ENCODE measurements at regions not wholly inside any gene's neighbourhood (a gene's known extent, or its start where the extent isn't known, plus 50 kb on each side); places are given as distances from the start of the nearest gene placed in this dataset.

DNA sequence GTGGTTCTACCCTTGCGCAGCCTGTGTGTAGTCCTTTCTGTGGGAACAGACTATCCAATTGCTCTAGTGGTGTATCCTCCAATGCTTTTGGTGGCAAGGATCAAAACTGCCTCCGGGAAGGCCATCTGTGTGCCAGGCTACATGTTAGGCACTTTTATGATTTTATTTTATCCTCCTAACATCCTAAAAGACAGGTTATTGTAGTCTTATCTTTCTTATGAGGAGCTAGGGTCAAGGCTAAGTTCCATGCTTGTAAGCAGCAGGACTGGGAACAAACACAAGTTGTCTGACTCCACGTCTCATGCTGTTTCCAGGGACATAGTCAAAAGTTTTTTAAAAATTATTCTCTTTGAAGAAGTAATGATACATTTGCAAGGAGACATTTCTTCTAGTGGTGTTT, 278.7 kb upstream of the ADAMTSL1 start:
- DNase-seq (ENCODE audit: low read depth), result no peak
- no peak for TF ChIP-seq CTCF (conservative IDR thresholded peaks at IDR 0.05; ENCODE audit: control insufficient read depth, insufficient read depth, low read depth, low read length)
- no peak overlapping the region for H3K4me3 ChIP-seq (ENCODE audit: control insufficient read depth, low read depth, low read length)

GRCh38 chr9:18202924-18203323, 271.0 kb upstream of the ADAMTSL1 start:
- TF ChIP-seq CTCF (conservative IDR thresholded peaks at IDR 0.05; ENCODE audit: control insufficient read depth, insufficient read depth, low read depth, low read length), result no peak
- DNase-seq (ENCODE audit: low read depth), result no peak
- H3K4me3 ChIP-seq (ENCODE audit: control insufficient read depth, low read depth, low read length), result no peak overlapping the region

GRCh38 chr9:18207735-18208134, 266.2 kb upstream of the ADAMTSL1 start:
- TF ChIP-seq CTCF (conservative IDR thresholded peaks at IDR 0.05; ENCODE audit: control insufficient read depth, insufficient read depth, low read depth, low read length), result no peak
- no peak overlapping the region for H3K4me3 ChIP-seq (ENCODE audit: control insufficient read depth, low read depth, low read length)
- DNase-seq (ENCODE audit: low read depth), result no peak

DNA sequence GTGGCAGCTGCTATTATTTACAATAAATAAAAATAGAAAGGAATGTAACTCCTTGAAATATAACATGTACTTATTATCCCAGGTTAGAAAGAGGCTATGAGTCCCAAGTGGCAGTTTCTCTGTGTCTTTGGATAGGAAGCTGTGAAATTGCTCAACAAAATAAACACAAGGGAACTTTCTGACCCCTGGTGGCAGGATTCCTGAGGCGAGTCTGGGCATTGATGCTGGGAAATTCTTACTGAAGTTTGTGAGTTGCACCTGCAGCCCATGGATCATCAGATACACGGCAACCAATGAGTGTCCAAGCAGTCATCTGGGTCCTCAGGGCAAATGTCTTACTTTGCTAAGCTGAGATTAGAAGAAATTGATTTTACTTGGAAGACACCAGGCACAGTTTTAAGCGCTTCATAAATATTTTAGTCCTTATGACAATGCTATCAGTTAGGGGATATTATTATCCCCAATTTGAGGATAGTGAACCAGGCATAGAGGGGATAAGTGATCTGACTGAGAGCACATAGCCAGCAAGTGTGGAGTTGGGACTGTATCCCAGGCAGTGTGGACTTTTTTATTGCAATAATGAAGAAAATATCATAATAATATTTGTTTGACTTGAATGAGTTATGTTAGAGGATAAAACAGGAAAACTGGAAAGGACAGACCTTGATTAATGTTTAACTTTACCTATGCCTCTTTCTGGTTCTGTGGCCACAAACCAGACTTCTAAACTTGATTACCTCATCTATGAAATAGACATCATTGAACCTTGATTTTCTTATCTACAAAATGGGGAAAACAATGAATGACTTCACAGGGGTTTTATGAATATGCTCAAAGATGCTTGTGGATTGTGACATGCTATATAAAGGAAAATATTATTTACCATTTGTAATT, 265.5 kb upstream of the ADAMTSL1 start:
- no peak overlapping the region for H3K4me3 ChIP-seq (ENCODE audit: control insufficient read depth, low read depth, low read length)
- DNase-seq (ENCODE audit: low read depth), result peak; percentile 41
- peak; percentile 56 for TF ChIP-seq CTCF (conservative IDR thresholded peaks at IDR 0.05; ENCODE audit: control insufficient read depth, insufficient read depth, low read depth, low read length)

DNA sequence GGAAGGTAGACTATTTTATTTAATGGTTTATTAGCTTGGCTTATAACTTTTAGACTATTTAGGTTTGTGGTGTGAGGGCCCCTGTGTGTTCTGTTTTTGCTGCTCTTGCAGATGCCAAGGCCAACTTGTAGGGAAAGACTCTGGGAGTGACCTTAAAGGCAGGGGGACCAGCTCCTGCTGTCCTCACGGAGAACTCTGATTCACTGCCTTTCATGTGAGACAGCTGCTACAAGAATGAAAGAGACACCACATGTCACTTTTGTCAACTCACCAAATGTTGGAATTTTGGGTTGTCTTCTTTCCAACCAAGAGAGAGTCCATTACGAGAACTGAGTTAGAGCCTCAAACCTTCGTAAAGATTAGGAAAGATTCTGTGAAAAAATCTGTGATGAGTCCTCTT, 258.3 kb upstream of the ADAMTSL1 start:
- no peak overlapping the region for H3K4me3 ChIP-seq (ENCODE audit: control insufficient read depth, low read depth, low read length)
- TF ChIP-seq CTCF (conservative IDR thresholded peaks at IDR 0.05; ENCODE audit: control insufficient read depth, insufficient read depth, low read depth, low read length), result no peak
- DNase-seq (ENCODE audit: low read depth), result no peak

DNA sequence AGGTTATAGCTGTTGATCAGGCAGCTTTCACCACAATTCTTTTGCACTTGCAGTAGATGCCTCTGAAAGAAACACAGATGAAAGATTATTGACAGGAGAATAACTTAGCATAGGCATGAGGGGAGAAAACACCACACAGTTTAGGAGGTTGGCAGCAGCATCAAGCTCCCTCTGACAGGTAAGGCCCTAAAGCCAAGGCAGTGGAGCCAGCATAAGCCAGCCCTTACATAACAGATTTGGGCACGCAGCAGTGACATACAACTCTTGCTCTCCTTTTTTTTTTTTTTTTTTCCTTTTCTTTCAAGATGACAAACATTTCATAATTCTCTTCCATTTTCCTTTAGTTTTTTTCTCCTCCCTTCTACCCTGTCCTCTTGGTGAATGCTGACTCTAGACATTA, 257.6 kb upstream of the ADAMTSL1 start:
- TF ChIP-seq CTCF (conservative IDR thresholded peaks at IDR 0.05; ENCODE audit: control insufficient read depth, insufficient read depth, low read depth, low read length), result no peak
- no peak overlapping the region for H3K4me3 ChIP-seq (ENCODE audit: control insufficient read depth, low read depth, low read length)
- no peak for DNase-seq (ENCODE audit: low read depth)
